Astrocyte (in vitro differentiated cells and primary cell): ENCODE measurements at regions not wholly inside any gene's neighbourhood (a gene's known extent, or its start where the extent isn't known, plus 50 kb on each side); places are given as distances from the start of the nearest gene placed in this dataset.

ENCODE experiments used
- DNase-seq: peaks from one replicate; pipeline ENCODE4 v3.0.0-alpha.2; 2010; ENCODE audit warnings: low read depth
- FAIRE-seq: peaks from 2 replicates; lab custom pipeline; 2011; peaks lifted over from hg19 to GRCh38; lab: Jason Lieb, UNC
- H2AFZ ChIP-seq: 2 replicates; pipeline ENCODE4 v1.6.0; 2012; ENCODE audit warnings: low read depth, low read length, inconsistent platforms
- H3K27ac ChIP-seq: 2 replicates; pipeline ENCODE4 v1.5.1; 2011; ENCODE audit warnings: low read depth, low read length, inconsistent platforms
- H3K27me3 ChIP-seq: 2 replicates; pipeline ENCODE4 v1.6.0; 2011; ENCODE audit warnings: low read length, inconsistent platforms; ENCODE audit not compliant: insufficient read depth
- H3K36me3 ChIP-seq: 2 replicates; pipeline ENCODE4 v1.5.1; 2011; ENCODE audit warnings: low read length, inconsistent platforms; ENCODE audit not compliant: insufficient read depth
- H3K4me1 ChIP-seq: 2 replicates; pipeline ENCODE4 v1.5.1; 2011; ENCODE audit warnings: low read length, inconsistent platforms; ENCODE audit not compliant: insufficient read depth
- H3K4me2 ChIP-seq: 2 replicates; pipeline ENCODE4 v1.6.0; 2012; ENCODE audit warnings: low read length, inconsistent platforms
- H3K4me3 ChIP-seq: 2 replicates; pipeline ENCODE4 v1.5.1; 2011; ENCODE audit warnings: low read depth, mild to moderate bottlenecking, low read length, inconsistent platforms; ENCODE audit not compliant: insufficient read depth
- H3K79me2 ChIP-seq: 2 replicates; pipeline ENCODE4 v1.6.0; 2012; ENCODE audit warnings: mild to moderate bottlenecking, low read length, inconsistent platforms; ENCODE audit not compliant: insufficient read depth
- H3K9ac ChIP-seq: 2 replicates; pipeline ENCODE4 v1.6.0; 2012; ENCODE audit warnings: mild to moderate bottlenecking, low read length, inconsistent platforms
- H3K9me3 ChIP-seq: 2 replicates; pipeline ENCODE4 v1.5.1; 2012; ENCODE audit warnings: low read depth, mild to moderate bottlenecking, low read length, inconsistent platforms; ENCODE audit not compliant: insufficient read depth
- H4K20me1 ChIP-seq: 2 replicates; pipeline ENCODE4 v1.6.0; 2012; ENCODE audit warnings: low read length, inconsistent platforms; ENCODE audit not compliant: insufficient read depth
- H3K27ac Mint-ChIP-seq: one replicate; pipeline ENCODE4 v1.8.0; 2021; ENCODE audit warnings: mild to moderate bottlenecking, mixed read lengths; ENCODE audit not compliant: unreplicated experiment
- H3K27me3 Mint-ChIP-seq: one replicate; pipeline ENCODE4 v1.8.0; 2021; ENCODE audit warnings: low read depth, mixed read lengths; ENCODE audit not compliant: unreplicated experiment
- H3K36me3 Mint-ChIP-seq: one replicate; pipeline ENCODE4 v1.8.0; 2021; ENCODE audit warnings: low read depth, mixed read lengths; ENCODE audit not compliant: unreplicated experiment
- H3K4me1 Mint-ChIP-seq: one replicate; pipeline ENCODE4 v1.8.0; 2021; ENCODE audit warnings: low read depth, mixed read lengths; ENCODE audit not compliant: unreplicated experiment
- H3K4me3 Mint-ChIP-seq: one replicate; pipeline ENCODE4 v1.8.0; 2021; ENCODE audit warnings: mild to moderate bottlenecking, moderate library complexity, mixed read lengths; ENCODE audit not compliant: unreplicated experiment
- H3K9me3 Mint-ChIP-seq: one replicate; pipeline ENCODE4 v1.8.0; 2021; ENCODE audit warnings: mild to moderate bottlenecking, mixed read lengths; ENCODE audit not compliant: unreplicated experiment
- EZH2 ChIP-seq: IDR thresholded peaks from 2 replicates; pipeline ENCODE4 v1.6.1; 2012; ENCODE audit warnings: mild to moderate bottlenecking, low read length, inconsistent platforms; ENCODE audit not compliant: insufficient read depth
- TF ChIP-seq, protein P1 (sequence below): IDR thresholded peaks from 2 replicates; pipeline ENCODE4 v1.5.1; 2011; ENCODE audit warnings: low read depth, mild to moderate bottlenecking, inconsistent platforms, low read length, moderate library complexity; ENCODE audit not compliant: insufficient read depth

DNA sequence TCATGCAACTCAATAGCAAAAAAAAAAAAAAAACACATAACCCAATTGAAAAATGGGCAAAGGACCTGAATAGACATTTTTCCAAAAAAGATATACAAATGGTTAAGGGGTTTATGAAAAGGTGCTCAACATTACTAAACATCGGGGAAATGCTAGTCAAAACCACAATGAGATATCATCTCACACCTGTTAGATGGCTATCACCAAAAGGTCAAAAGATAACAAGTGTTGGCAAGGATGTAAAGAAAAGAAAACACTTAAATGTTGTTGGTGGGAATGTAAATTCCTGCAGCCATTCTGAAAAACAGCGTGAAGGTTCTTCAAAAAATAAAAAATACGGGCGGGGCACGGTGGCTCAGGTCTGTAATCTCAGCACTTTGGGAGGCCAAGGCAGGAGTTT lies 112.4 kb upstream of the CAB39 start:
- peaks cover 10% of the 10 kb centered on the region for H3K27me3 Mint-ChIP-seq
- H3K79me2 ChIP-seq = no peaks in the 10 kb centered on the region
- no peaks in the 10 kb centered on the region for H3K36me3 ChIP-seq
- H3K27me3 ChIP-seq = no peaks in the 10 kb centered on the region
- TF ChIP-seq, protein P1, sequence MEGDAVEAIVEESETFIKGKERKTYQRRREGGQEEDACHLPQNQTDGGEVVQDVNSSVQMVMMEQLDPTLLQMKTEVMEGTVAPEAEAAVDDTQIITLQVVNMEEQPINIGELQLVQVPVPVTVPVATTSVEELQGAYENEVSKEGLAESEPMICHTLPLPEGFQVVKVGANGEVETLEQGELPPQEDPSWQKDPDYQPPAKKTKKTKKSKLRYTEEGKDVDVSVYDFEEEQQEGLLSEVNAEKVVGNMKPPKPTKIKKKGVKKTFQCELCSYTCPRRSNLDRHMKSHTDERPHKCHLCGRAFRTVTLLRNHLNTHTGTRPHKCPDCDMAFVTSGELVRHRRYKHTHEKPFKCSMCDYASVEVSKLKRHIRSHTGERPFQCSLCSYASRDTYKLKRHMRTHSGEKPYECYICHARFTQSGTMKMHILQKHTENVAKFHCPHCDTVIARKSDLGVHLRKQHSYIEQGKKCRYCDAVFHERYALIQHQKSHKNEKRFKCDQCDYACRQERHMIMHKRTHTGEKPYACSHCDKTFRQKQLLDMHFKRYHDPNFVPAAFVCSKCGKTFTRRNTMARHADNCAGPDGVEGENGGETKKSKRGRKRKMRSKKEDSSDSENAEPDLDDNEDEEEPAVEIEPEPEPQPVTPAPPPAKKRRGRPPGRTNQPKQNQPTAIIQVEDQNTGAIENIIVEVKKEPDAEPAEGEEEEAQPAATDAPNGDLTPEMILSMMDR = no peak
- no peak for TF ChIP-seq EZH2
- no peak overlapping the region for H3K4me2 ChIP-seq
- no peak overlapping the region for H3K27ac Mint-ChIP-seq
- peaks cover 6% of the 10 kb centered on the region for H3K9me3 Mint-ChIP-seq
- FAIRE-seq (no peak), DNase-seq (no peak)
- no peaks in the 10 kb centered on the region for H3K9me3 ChIP-seq
- H3K4me3 Mint-ChIP-seq = no peak overlapping the region
- no peak overlapping the region for H3K9ac ChIP-seq
- peaks cover 2% of the 10 kb centered on the region for H3K36me3 Mint-ChIP-seq
- H2AFZ ChIP-seq = no peak overlapping the region
- H4K20me1 ChIP-seq = no peaks in the 10 kb centered on the region
- no peak overlapping the region for H3K27ac ChIP-seq
- H3K4me3 ChIP-seq = no peak overlapping the region
- H3K4me1 ChIP-seq = no peaks in the 10 kb centered on the region
- H3K4me1 Mint-ChIP-seq = no peaks in the 10 kb centered on the region

DNA sequence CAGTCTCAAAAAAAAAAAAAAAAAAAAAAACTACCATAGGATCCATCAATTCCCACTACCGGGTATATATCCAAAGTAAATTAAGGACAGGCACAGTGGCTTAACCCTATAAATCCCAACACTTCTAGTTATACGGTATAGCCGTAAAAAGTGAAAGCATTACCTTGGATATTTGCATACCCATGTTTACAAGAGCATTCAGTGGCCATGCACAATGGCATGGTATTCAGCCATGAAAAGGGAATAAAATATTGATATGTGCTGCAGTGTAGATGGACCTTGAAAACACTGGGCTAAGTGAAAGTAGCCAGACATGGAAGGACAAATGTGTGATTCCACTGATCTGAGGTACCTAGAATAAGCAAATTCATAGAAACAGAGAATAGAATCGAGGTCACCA lies 111.8 kb upstream of the CAB39 start:
- no peaks in the 10 kb centered on the region for H3K4me1 Mint-ChIP-seq
- H3K36me3 Mint-ChIP-seq = peaks cover 2% of the 10 kb centered on the region
- FAIRE-seq = no peak
- Histone ChIP-seq H3K27ac (no peak overlapping the region), H3K9me3 (no peaks in the 10 kb centered on the region), H3K36me3 (no peaks in the 10 kb centered on the region), H3K4me3 (no peak overlapping the region), H3K9ac (no peak overlapping the region), H3K4me2 (no peak overlapping the region), H3K27me3 (no peaks in the 10 kb centered on the region), H2AFZ (no peak overlapping the region), H3K4me1 (no peaks in the 10 kb centered on the region), H4K20me1 (no peaks in the 10 kb centered on the region), H3K79me2 (no peaks in the 10 kb centered on the region)
- DNase-seq = no peak
- H3K9me3 Mint-ChIP-seq = peaks cover 6% of the 10 kb centered on the region
- peaks cover 14% of the 10 kb centered on the region for H3K27me3 Mint-ChIP-seq
- no peak for TF ChIP-seq EZH2
- TF ChIP-seq, protein P1 = no peak
- H3K4me3 Mint-ChIP-seq = no peak overlapping the region
- H3K27ac Mint-ChIP-seq = no peak overlapping the region

DNA sequence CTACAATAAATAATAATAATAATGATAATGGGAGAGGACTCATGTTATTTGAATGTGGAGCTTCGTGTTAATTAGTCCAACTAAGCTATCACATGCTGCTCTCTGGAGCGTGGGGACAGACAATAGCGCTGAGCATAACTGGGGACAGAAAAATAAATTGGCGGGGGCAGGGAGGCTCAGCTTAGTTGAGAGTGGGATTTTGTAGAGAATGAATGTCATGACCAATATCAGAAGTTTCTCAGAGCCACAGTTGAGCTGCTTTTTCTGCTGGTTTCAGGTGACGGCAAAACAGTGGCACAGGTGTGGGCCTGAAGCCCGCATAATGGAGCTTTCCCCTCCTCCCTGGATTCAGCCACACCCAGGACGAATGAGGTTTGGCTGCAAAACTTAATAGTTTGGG lies 111.1 kb upstream of the CAB39 start:
- Histone ChIP-seq H3K9ac (no peak overlapping the region), H3K9me3 (no peaks in the 10 kb centered on the region), H3K4me2 (no peak overlapping the region), H4K20me1 (no peaks in the 10 kb centered on the region), H3K4me1 (no peaks in the 10 kb centered on the region), H3K79me2 (no peaks in the 10 kb centered on the region), H3K27me3 (no peaks in the 10 kb centered on the region), H3K27ac (no peak overlapping the region), H3K36me3 (no peaks in the 10 kb centered on the region), H3K4me3 (no peak overlapping the region), H2AFZ (no peak overlapping the region)
- H3K9me3 Mint-ChIP-seq = peaks cover 10% of the 10 kb centered on the region
- DNase-seq = no peak
- FAIRE-seq = no peak
- no peaks in the 10 kb centered on the region for H3K4me1 Mint-ChIP-seq
- H3K27me3 Mint-ChIP-seq = peaks cover 19% of the 10 kb centered on the region
- no peak overlapping the region for H3K27ac Mint-ChIP-seq
- H3K4me3 Mint-ChIP-seq = no peak overlapping the region
- peaks cover 2% of the 10 kb centered on the region for H3K36me3 Mint-ChIP-seq
- TF ChIP-seq EZH2 = no peak
- TF ChIP-seq, protein P1 = no peak
